ENCODE measurements at regions not wholly inside any gene's neighbourhood (a gene's known extent, or its start where the extent isn't known, plus 50 kb on each side); places are given as distances from the start of the nearest gene placed in this dataset.

DNA sequence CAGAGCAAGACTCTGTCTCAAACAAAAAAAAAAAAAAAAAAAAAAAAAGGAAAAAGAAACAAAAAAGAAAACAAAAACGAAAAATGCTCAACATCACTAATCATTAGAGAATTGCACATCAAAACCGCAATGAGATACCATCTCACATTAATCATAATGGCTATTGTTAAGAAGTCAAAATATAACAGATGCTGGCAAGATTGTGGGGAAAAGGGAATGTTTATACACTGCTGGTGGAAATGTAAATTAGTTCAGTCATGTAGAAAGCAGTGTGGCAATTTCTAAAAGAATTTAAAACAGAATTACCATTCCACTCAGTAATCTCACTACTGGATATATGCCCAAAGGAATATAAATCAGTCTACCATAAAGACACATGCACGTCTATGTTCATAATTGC is 50.4 kb upstream of the PRR16 start:
- Mint-ChIP-seq H3K4me3 (no peak overlapping the region), H3K4me1 (no peaks in the 10 kb centered on the region)

More for the DNA sequence above, 50.4 kb upstream of the PRR16 start:
- H3K27ac Mint-ChIP-seq = no peak overlapping the region
- TF ChIP-seq, protein P1, sequence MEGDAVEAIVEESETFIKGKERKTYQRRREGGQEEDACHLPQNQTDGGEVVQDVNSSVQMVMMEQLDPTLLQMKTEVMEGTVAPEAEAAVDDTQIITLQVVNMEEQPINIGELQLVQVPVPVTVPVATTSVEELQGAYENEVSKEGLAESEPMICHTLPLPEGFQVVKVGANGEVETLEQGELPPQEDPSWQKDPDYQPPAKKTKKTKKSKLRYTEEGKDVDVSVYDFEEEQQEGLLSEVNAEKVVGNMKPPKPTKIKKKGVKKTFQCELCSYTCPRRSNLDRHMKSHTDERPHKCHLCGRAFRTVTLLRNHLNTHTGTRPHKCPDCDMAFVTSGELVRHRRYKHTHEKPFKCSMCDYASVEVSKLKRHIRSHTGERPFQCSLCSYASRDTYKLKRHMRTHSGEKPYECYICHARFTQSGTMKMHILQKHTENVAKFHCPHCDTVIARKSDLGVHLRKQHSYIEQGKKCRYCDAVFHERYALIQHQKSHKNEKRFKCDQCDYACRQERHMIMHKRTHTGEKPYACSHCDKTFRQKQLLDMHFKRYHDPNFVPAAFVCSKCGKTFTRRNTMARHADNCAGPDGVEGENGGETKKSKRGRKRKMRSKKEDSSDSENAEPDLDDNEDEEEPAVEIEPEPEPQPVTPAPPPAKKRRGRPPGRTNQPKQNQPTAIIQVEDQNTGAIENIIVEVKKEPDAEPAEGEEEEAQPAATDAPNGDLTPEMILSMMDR (IDR thresholded peaks at IDR 0.05) = no peak
- H3K36me3 Mint-ChIP-seq (ENCODE audit: low read depth) = no peaks in the 10 kb centered on the region
- peaks cover 16% of the 10 kb centered on the region for H3K9me3 Mint-ChIP-seq
- DNase-seq = no peak
- H3K27me3 Mint-ChIP-seq (ENCODE audit: low read depth, poor library complexity) = no peaks in the 10 kb centered on the region
